ENCODE measurements at regions not wholly inside any gene's neighbourhood (a gene's known extent, or its start where the extent isn't known, plus 50 kb on each side); places are given as distances from the start of the nearest gene placed in this dataset.

DNA sequence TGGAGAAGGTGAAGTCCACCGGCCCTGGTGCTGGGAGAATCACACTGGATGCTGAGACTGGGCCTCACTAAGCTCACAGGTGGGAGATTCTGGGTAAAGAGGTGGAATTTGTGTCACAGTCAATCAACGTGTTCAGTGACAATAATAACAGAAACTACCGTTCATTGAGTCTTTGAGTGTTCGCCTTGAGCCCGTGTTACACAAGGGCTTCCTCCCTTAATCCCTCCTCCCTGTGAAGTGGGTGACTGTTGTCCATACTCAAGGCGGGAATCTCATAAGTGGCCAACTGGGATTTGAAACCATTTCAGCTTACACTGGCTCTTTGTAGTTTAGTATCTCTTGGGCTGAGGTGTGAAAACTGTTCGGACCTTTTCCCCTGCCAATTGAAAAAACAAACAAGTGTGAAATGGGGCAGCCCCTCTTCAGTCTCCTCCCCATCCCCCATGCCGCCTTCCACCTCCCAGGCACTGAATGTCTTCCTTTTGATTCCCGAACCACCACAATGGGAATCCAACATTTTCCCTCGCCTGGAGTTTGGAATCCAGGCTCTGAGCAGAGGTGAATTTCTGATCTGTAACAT, 502.4 kb downstream of the MIAT start:
- Histone ChIP-seq H3K27ac (ENCODE audit: low read depth, low read length, poor library complexity, severe bottlenecking) (no peak overlapping the region), H3K79me2 (ENCODE audit: insufficient read depth, low read length) (no peaks in the 10 kb centered on the region), H3K9me2 (ENCODE audit: low read depth, low read length) (no peaks in the 10 kb centered on the region), H3F3A (ENCODE audit: insufficient read depth, low read length) (no peaks in the 10 kb centered on the region), H3K4me1 (ENCODE audit: insufficient read depth, low read length, severe bottlenecking) (no peaks in the 10 kb centered on the region), H3K9ac (ENCODE audit: low read length) (no peak overlapping the region), H3K27me3 (ENCODE audit: insufficient read depth, low read length) (no peaks in the 10 kb centered on the region), H3K4me2 (ENCODE audit: low read length) (no peak overlapping the region), H3K4me3 (ENCODE audit: low read depth, low read length, poor library complexity, severe bottlenecking) (no peak overlapping the region), H3K9me3 (ENCODE audit: low read length) (no peaks in the 10 kb centered on the region), H2AFZ (ENCODE audit: low read length) (no peak overlapping the region), H3K36me3 (ENCODE audit: insufficient read depth, low read length) (no peaks in the 10 kb centered on the region), H4K20me1 (ENCODE audit: insufficient read depth, low read length) (no peaks in the 10 kb centered on the region)
- TF ChIP-seq EZH2 (IDR thresholded peaks at IDR 0.05; ENCODE audit: borderline replicate concordance, low read length) (no peak), CTCF (IDR thresholded peaks at IDR 0.05; ENCODE audit: low read length) (no peak)

DNA sequence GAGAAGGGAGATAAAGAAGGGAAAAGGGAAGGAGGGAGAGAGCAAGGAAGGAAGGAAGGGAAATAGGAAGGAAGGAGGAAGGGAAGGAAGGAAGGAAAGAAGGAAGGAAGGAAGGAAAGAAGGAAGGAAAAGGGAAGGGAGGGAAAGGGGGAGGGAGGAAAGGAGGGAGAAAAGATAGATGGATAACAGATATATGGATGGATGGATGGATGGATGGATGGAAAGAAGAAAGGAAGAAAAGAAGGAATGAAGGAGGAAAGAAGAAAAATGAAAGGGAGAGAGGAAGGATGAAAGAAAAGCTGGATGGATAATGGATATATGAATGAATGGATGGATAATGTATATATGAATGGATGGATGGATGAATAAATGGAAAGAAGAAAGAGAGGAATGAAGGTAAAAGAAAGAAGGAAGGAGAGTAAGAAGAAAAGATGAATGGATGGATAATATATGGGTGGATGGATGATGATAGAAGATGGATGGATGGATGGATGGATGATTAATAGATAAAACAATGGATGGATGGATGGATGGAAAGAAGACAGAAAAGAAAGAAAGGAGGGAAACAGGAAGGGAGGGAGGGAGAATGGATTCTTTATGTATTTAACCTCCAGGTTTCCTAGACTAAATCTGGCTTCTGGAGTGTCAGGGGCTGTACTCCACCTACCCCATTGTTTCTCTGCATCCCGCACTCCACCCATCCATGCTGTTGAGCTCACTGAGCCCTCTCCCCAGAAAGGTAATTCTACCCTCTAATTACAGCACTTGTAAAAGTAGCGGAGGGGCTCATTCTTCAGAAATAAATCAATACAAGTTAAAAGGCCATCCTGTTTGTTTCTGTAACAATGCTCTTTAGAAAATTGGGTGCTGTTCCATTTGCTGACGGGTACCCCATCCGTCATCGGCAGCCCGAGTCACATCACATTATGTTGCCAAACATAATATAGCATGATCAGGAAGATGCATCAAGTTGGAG, 506.1 kb downstream of the MIAT start:
- no peaks in the 10 kb centered on the region for H3K36me3 ChIP-seq (ENCODE audit: insufficient read depth, low read length)
- H3K27ac ChIP-seq (ENCODE audit: low read depth, low read length, poor library complexity, severe bottlenecking) = no peak overlapping the region
- H2AFZ ChIP-seq (ENCODE audit: low read length) = no peak overlapping the region
- H4K20me1 ChIP-seq (ENCODE audit: insufficient read depth, low read length) = no peaks in the 10 kb centered on the region
- no peaks in the 10 kb centered on the region for H3K79me2 ChIP-seq (ENCODE audit: insufficient read depth, low read length)
- H3K27me3 ChIP-seq (ENCODE audit: insufficient read depth, low read length) = no peaks in the 10 kb centered on the region
- H3K4me3 ChIP-seq (ENCODE audit: low read depth, low read length, poor library complexity, severe bottlenecking) = no peak overlapping the region
- TF ChIP-seq CTCF (IDR thresholded peaks at IDR 0.05; ENCODE audit: low read length) (no peak), EZH2 (IDR thresholded peaks at IDR 0.05; ENCODE audit: borderline replicate concordance, low read length) (no peak)
- no peak overlapping the region for H3K9ac ChIP-seq (ENCODE audit: low read length)
- H3K9me3 ChIP-seq (ENCODE audit: low read length) = no peaks in the 10 kb centered on the region
- H3F3A ChIP-seq (ENCODE audit: insufficient read depth, low read length) = no peaks in the 10 kb centered on the region
- no peaks in the 10 kb centered on the region for H3K4me1 ChIP-seq (ENCODE audit: insufficient read depth, low read length, severe bottlenecking)
- H3K9me2 ChIP-seq (ENCODE audit: low read depth, low read length) = no peaks in the 10 kb centered on the region
- H3K4me2 ChIP-seq (ENCODE audit: low read length) = no peak overlapping the region

GRCh38 chr22:27164781-27165503, 507.6 kb downstream of the MIAT start:
- Histone ChIP-seq H3K4me1 (ENCODE audit: insufficient read depth, low read length, severe bottlenecking) (no peaks in the 10 kb centered on the region), H3K79me2 (ENCODE audit: insufficient read depth, low read length) (no peaks in the 10 kb centered on the region), H3K9me3 (ENCODE audit: low read length) (no peaks in the 10 kb centered on the region), H3K9ac (ENCODE audit: low read length) (no peak overlapping the region), H4K20me1 (ENCODE audit: insufficient read depth, low read length) (no peaks in the 10 kb centered on the region), H3K4me3 (ENCODE audit: low read depth, low read length, poor library complexity, severe bottlenecking) (no peak overlapping the region), H3K9me2 (ENCODE audit: low read depth, low read length) (no peaks in the 10 kb centered on the region), H3K27ac (ENCODE audit: low read depth, low read length, poor library complexity, severe bottlenecking) (no peak overlapping the region), H3K27me3 (ENCODE audit: insufficient read depth, low read length) (no peaks in the 10 kb centered on the region), H2AFZ (ENCODE audit: low read length) (no peak overlapping the region), H3F3A (ENCODE audit: insufficient read depth, low read length) (no peaks in the 10 kb centered on the region), H3K36me3 (ENCODE audit: insufficient read depth, low read length) (no peaks in the 10 kb centered on the region), H3K4me2 (ENCODE audit: low read length) (no peak overlapping the region)
- no peak for TF ChIP-seq EZH2 (IDR thresholded peaks at IDR 0.05; ENCODE audit: borderline replicate concordance, low read length)
- no peak for TF ChIP-seq CTCF (IDR thresholded peaks at IDR 0.05; ENCODE audit: low read length)

Data from OCI-LY1 (cell line).